ENCODE measurements at regions not wholly inside any gene's neighbourhood (a gene's known extent, or its start where the extent isn't known, plus 50 kb on each side); places are given as distances from the start of the nearest gene placed in this dataset.

DNA sequence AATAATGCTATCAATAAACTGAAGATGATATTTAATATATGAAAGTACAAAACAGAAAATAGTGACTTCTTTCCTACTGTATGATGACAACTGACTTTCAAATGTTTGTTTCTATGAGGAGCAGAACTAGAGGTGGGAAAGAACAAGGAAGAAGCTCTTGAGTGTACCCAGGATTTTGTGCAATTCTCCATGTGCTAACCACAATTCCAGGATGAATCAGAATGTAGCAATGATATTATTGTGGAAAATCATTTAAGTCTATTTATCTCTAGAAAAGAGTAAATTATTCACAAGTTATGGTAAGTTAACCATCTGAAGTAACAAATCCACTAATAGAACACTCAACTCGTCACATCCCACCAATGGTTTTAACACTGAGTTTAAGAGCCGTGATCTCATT lies 324.1 kb upstream of the EMCN start:
- no peak for FAIRE-seq

DNA sequence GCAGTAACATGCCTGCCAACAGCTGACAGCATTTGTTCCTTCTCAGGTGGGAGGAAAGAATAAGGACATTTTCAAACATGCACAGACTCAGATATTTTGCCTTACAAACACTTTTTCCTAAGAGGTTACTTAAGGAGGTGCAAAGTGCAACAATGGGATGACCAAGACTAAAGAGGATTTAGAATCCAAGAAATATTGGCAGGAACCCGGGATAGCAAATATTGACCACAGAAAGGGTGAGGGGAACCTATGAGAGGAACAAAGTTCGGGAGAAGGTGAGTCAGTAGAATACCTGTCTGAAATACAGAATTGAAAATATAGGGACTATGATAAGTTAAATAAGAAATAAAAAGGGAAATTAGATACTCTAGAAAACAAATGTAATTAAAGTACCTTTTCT lies 321.9 kb upstream of the EMCN start:
- no peak for FAIRE-seq

- no peak for FAIRE-seq
These were observed 320.5 kb upstream of the EMCN start for GRCh38 chr4:100838286-100838685.

DNA sequence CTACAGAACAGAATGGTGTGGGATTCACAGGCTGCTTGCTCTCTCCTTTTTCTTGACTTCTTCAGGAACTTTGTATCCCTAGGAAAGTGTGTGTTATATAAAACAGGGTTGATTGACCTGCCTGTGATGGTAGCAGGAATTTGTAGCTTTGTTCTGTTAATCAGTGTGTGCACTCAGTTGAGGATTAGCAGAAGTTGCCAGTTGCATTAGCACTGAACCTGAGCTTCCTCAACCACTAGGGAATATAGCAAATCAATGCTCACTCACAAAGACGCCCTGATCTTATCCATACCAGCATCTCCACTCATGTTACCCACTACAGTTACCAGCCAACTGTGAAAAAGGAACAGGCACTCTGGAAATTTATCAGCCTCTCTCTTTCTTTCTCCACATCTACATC lies 319.1 kb upstream of the EMCN start:
- FAIRE-seq: no peak

GRCh38 chr4:100834616-100835015 lies 316.8 kb upstream of the EMCN start:
- FAIRE-seq: no peak

DNA sequence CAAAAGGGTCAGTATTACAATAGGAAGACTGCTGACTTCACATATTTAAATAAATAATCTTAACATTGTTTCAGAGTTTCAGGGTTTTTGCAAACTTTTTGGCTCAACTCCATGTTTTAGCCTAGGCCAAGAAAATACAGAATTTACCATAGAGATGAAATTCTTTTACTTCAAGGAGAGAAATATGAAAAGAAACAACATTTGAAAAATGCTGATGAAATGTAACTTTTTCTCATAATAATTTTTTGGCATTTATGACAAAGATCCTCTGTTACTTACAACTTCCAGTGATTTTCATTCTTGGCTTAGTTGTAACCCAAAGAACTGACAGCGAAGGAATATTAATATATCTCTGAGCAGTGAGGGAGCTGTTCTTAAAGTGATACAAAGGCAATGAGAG lies 316.1 kb upstream of the EMCN start:
- no peak for FAIRE-seq

DNA sequence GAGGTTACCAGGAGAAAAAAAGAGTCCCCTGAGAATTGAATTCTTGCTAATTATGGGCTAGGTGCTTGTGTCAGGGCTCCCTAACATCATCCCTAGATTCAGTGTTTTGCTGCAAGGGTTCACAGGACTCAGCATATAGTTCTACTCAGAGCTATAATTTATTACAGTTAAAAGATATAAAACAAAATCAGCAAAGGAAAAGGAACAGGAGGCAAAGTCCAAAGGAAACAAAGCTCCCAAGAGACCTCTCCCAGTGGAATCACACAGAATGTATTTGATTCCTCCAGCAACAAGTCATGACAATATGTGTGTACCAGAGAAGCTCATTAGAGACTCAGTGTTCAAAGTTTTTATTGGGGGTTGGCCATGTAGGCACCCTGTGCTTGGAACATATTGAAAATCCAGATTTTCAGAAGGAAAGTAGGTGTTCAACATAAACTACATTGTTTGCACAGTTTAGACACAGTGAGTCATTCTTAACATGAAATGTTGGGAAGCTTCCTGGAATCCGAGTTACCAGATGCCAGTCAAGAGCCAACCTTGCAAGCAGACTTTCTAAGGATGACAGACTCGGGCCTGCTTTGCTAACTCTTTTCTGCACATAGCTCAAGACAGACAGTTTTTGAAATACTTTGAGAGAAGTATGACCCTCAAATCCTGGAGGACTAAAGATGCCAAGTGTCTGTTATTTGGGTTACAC lies 311.3 kb upstream of the EMCN start:
- no peak for FAIRE-seq

DNA sequence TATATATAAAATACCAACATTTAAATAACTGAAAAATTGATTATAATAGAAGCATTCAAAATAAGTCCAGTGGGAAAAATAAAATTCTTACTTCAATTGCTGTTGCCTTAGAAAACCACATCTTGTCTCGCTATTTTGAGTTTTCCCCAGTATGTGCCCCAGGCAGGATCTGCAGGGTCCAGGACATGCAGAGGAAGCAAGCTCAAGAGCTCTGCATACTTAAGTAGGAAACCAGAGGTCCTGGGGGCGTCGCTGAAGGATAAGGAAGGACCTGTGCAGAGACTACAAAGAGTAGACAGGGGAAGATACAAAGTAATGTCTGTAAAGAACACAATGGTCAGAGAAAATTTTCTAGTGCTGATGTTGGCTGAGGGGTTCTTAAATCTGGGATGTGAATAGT lies 310.5 kb upstream of the EMCN start:
- FAIRE-seq: no peak

GRCh38 chr4:100827756-100828155 lies 309.9 kb upstream of the EMCN start:
- FAIRE-seq: no peak

GRCh38 chr4:100826808-100827548 lies 309.2 kb upstream of the EMCN start:
- FAIRE-seq: no peak

DNA sequence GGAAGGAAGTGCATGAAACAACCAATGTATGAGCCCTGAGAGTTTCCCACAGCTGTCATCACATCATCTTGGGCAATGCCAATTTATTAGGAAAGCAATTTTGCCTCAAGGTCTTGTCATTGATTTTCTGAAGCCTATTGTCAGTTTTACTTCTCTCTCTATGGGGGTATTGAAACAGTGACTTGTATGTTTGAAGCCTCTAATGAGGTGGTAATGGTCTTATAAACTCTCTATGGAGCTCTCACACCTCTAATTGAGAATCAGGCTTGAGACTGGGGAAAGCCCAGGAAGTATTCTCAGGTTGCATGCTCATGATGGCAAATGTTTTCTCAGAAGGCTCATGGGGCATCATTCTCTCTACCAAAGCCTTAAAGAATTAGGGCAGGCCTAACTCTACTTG lies 308.2 kb upstream of the EMCN start:
- no peak for FAIRE-seq

DNA sequence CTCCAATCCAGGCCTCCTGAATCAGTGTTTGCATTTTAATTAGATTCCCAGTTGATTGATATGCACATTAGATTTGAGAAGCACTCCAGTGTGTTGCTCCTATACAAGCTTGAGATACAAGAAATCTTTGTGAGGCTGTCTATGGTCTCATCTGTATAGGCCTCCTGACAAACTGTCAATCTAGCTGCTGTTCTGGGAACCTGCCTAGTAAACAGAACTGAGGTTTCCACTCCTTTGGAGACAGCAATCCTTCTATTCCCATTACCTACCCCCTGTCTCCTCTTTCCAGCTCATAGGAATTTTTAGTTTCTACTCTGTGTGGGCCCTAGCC lies 306.1 kb upstream of the EMCN start:
- no peak for FAIRE-seq

- no peak for FAIRE-seq
These were observed 305.5 kb upstream of the EMCN start for GRCh38 chr4:100823066-100823992.

- FAIRE-seq: no peak
These were observed 302.4 kb upstream of the EMCN start for GRCh38 chr4:100820249-100820648.

DNA sequence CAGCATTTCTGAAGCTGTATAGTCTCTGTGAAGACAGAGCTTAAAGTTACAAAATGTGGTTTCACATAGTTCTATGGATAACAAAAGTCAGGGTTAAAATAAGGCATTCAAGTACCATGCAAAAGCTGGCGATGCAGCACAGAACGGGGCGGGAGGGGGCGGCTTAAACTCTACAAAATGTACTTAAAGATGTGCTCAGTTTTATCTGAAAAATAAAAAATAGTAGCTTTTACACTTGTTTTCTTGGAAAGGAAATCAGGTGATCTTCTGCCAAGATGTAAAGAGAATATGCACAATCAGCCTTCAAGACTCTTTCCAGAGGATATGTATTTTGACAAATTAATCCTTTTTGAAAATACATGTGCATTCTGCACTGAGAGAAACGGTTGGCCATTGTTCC lies 301.7 kb upstream of the EMCN start:
- FAIRE-seq: no peak

DNA sequence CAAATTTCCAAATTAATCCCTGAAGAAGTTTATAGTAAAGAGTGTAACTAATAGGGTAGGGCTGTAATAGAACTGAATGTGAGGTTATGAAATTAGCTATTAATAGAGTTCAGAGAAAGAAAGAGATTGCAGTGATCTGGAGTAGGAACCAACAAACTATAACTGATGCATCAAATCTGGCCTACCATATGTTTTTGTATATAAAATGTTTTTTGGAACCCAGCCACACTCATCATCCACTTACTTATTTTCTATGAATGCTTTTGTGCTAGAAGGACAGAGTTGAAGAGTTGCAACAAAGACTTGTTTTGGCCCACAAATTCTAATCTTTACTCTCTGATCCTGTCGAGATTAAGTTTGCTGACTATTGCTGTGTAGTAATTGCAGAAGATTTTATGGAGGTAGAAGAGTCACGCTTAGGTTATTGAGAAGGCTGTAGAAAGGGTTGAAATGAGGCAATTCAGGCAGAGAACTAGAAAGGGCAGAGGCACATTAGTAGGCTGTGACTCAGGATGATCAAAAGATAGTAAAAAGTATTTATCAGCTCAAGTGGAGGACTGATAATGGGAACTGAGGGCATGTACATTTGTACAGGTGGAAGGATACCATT lies 298.7 kb upstream of the EMCN start:
- FAIRE-seq: no peak

DNA sequence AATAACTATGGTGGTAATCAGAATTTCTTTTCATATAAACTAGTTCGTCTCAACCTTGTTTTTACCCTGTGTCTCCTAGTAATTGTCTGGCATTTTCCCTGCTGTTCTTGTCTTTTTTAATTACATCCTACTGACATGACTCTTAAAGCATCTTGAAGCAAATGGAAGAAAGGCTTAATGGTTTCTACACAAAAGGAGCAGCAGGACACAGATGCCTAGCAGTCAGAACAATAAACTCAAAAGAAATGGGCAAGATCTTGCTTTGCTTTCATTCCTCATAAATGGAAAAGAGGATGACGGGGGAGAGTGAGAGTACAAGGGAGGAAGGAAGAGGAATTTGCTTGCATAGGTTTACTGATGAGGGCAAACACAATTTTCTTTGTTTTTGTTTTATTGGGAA lies 293.2 kb upstream of the EMCN start:
- FAIRE-seq: no peak

DNA sequence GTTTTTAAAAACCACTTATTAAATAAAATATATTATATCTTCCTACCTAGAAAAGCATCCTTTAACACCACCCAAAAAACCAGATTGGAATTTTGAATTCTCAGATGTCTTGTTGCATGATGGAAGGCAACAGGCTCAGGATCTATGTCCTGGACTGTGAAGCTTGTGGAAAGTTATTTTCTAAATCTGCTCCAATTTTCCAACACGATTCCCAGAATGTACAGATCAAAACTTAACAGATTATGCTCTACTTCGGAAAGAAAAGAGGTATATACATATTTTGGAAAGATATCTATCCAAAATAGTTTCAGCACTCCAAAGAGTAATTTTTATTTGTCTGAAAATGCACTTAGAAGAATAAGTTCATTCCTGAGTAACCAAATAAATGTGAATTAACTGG lies 291.7 kb upstream of the EMCN start:
- no peak for FAIRE-seq

- no peak for FAIRE-seq
These were observed 289.2 kb upstream of the EMCN start for GRCh38 chr4:100806988-100807387.

DNA sequence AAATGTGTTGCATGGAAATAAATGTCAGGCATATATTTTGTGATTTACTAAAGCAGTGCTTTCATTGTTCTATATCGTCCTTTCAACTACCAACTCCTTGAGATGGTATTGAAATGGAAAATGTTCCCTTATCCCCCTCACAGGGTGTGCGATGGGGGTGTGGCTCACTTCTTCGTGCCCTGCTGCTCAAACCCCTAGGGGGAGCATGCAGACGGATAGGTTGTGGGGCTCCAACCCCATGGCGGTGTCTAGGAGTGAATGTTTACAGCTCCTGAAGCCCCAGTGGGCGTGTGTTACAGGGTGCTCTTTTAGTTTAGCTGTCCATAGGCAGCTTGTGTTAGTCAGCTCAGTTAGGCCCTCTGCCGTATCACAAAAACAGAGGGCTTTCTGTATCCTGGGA lies 287.7 kb upstream of the EMCN start:
- FAIRE-seq: no peak

DNA sequence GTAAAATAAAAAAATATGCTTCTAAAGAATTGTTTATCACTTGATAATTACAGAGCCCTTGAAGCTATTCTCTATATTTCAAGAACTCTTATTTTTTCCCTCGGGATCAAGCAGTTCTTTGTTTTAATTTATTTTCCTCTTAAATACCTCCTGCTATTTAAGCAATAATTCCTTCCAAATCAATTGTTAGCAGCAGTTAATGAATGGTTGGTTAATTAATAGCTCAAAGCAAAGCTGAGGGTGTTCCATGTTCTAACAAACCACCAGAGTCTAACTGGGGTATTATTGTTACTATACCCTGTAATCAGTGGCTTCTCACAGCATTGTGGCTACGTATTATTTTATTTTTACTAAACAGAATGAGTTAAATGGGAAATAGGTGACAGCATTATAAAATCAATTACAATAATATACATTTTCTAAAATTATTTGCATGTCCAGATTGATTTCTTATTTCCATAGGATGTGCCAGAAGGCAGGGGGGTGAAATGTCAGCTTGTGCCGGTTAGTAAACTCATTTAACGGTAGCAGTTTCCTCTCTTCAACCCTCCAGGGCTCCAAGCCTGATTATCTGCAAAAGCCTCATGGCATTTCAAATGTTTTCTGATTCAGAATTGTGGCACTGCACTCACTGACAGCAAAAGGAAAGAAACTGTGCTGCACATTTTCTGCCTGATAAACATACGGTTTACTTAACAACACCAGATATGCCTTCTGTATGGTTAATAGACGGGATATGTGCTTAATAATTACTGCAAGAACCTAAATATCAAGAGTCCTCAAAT lies 286.9 kb upstream of the EMCN start:
- FAIRE-seq: no peak

DNA sequence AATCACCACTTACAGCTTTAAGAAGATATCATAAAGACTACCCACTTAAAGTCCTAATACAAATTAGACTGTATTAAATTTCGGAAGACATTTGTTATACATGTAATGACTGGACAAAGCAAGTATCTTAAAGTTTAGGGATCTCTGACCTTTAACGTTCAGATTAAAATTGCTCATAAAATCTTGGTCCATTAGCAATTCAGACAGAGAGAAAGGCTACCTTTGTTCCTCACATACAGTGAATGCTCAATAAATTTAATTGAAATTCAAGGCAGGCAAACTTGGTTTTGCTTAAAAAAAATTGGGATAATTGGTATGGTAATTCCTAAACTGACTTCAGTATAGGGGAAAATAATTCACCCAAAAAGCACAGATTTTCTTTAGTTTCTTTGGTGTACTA lies 285.9 kb upstream of the EMCN start:
- no peak for FAIRE-seq
